HepG2 (cell line): ENCODE measurements at regions not wholly inside any gene's neighbourhood (a gene's known extent, or its start where the extent isn't known, plus 50 kb on each side); places are given as distances from the start of the nearest gene placed in this dataset.

Experiments used
- ATAC-seq: fragments of 200-7000 bp; cut with Tn5 transposase; 3 replicates; pipeline ENCODE4 v1.9.1; 2020; ENCODE audit warnings: mild to moderate bottlenecking, moderate library complexity
- BruUV-seq: library from RNA; stranded (reverse); fragments of 400-500 nt; replicated peaks from 2 replicates; lab custom pipeline; 2021; lab: Mats Ljungman, UMichigan
- CTCF ChIA-PET: fragments of 300-600 bp; formaldehyde crosslinking; extraction: SDS; loops from one replicate; lab custom pipeline; 2021; ENCODE audit warnings: low total read pairs, inconsistent platforms, low intra/inter-chr PET ratio; lab: Yijun Ruan, JAX
- POLR2A ChIA-PET: fragments of 350-600 bp; sonication (Branson Sonifier 250); formaldehyde crosslinking; loops from one replicate; lab custom pipeline; 2020; ENCODE audit warnings: antibody characterized with exemption, inconsistent platforms; lab: Yijun Ruan, JAX
- DNase-seq: peaks from one replicate; pipeline ENCODE4 v3.0.0-alpha.2; 2015; ENCODE audit warnings: low spot score
- FAIRE-seq: peaks from 3 replicates; lab custom pipeline; 2011; peaks lifted over from hg19 to GRCh38; lab: Jason Lieb, UNC
- H2AFZ ChIP-seq: one replicate; pipeline ENCODE4 v1.6.1; 2011; ENCODE audit warnings: low read length, inconsistent platforms
- H3K27ac ChIP-seq: fragments of 300-600 bp; 3 replicates; pipeline ENCODE4 v1.8.0; 2011; ENCODE audit warnings: mixed run types, mild to moderate bottlenecking, mixed read lengths, low read length, inconsistent platforms; ENCODE audit not compliant: insufficient read depth; ENCODE audit errors: extremely low read length
- H3K27me3 ChIP-seq, 2 experiments: fragments of 200-600 bp in 1 of 2; 2 replicates in 1 of 2; 3 replicates in 1 of 2; pipeline versions ENCODE4 v1.6.0 to v1.8.0; 2011; ENCODE audit warnings: low read length in 2 of 2, mild to moderate bottlenecking in 2 of 2, moderate library complexity in 2 of 2, inconsistent platforms in 1 of 2; ENCODE audit not compliant: insufficient read depth in 2 of 2, control insufficient read depth in 1 of 2
- H3K36me3 ChIP-seq, 2 experiments: fragments of 200-600 bp in 1 of 2; replicated peaks in 1 of 2; 2 replicates in 1 of 2; 3 replicates in 1 of 2; pipeline versions ENCODE4 v1.5.1 to v1.8.0; 2011; ENCODE audit warnings: low read length in 2 of 2, inconsistent platforms in 1 of 2; ENCODE audit not compliant: insufficient read depth in 2 of 2, control insufficient read depth in 1 of 2
- H3K4me1 ChIP-seq: 2 replicates; pipeline ENCODE4 v1.5.1; 2012; ENCODE audit warnings: low read length, inconsistent platforms; ENCODE audit not compliant: insufficient read depth
- H3K4me2 ChIP-seq: 2 replicates; pipeline ENCODE4 v1.6.0; 2011; ENCODE audit warnings: low read depth, low read length, inconsistent platforms
- H3K4me3 ChIP-seq, 3 experiments: fragments of 200-600 bp in 1 of 3; sonication (generic), shearing (Covaris generic) in 1 of 3; replicated peaks in 1 of 3; 2 replicates each; pipeline ENCODE4 v1.5.1; 2011 to 2016; ENCODE audit warnings: low read length in 3 of 3, inconsistent platforms in 2 of 3, low read depth in 2 of 3, mild to moderate bottlenecking in 2 of 3, control low read depth in 1 of 3, mixed read lengths in 1 of 3; ENCODE audit not compliant: insufficient read depth in 1 of 3
- H3K79me2 ChIP-seq: one replicate; pipeline ENCODE4 v1.6.1; 2011; ENCODE audit warnings: low read length, inconsistent platforms; ENCODE audit not compliant: insufficient read depth
- H3K9ac ChIP-seq: 2 replicates; pipeline ENCODE4 v1.6.0; 2011; ENCODE audit warnings: mild to moderate bottlenecking, low read depth, low read length, inconsistent platforms; ENCODE audit not compliant: insufficient read depth
- H3K9me3 ChIP-seq: 2 replicates; pipeline ENCODE4 v1.5.1; 2012; ENCODE audit warnings: mild to moderate bottlenecking, low read length
- H4K20me1 ChIP-seq: 2 replicates; pipeline ENCODE4 v1.6.0; 2011; ENCODE audit warnings: inconsistent platforms, mild to moderate bottlenecking, low read length, moderate library complexity; ENCODE audit not compliant: insufficient read depth
- FOSL1 ChIP-seq: sonication (generic); formaldehyde crosslinking; IDR thresholded peaks from 2 replicates; pipeline ENCODE4 v1.9.0; 2021; ENCODE audit warnings: missing genetic modification reagents, borderline replicate concordance
- GABPB1 ChIP-seq: IDR thresholded peaks from 2 replicates; pipeline ENCODE4 v1.6.1; 2016; ENCODE audit warnings: mild to moderate bottlenecking, missing genetic modification reagents, moderate library complexity, missing compliant biosample characterization
- GTF3A ChIP-seq: sonication (generic); formaldehyde crosslinking; conservative IDR thresholded peaks from 2 replicates; pipeline ENCODE4 v1.4.0; 2020; ENCODE audit warnings: mild to moderate bottlenecking, missing genetic modification reagents
- HOXA7 ChIP-seq: sonication (generic); formaldehyde crosslinking; IDR thresholded peaks from 2 replicates; pipeline ENCODE4 v1.8.1; 2022; ENCODE audit warnings: mild to moderate bottlenecking, missing genetic modification reagents, moderate library complexity
- MAF1 ChIP-seq: sonication (generic); formaldehyde crosslinking; IDR thresholded peaks from 2 replicates; pipeline ENCODE4 v1.5.0; 2020; ENCODE audit warnings: missing genetic modification reagents, borderline replicate concordance
- NCOA5 ChIP-seq: sonication (generic); formaldehyde crosslinking; IDR thresholded peaks from 2 replicates; pipeline ENCODE4 v1.4.0; 2020; ENCODE audit warnings: missing genetic modification reagents
- SMARCE1 ChIP-seq: fragments of 450-650 bp; IDR thresholded peaks from 2 replicates; pipeline ENCODE4 v1.6.1; 2017; ENCODE audit warnings: borderline replicate concordance
- TARDBP ChIP-seq: sonication (generic); formaldehyde crosslinking; IDR thresholded peaks from 2 replicates; pipeline ENCODE4 v1.8.0; 2022; ENCODE audit warnings: mild to moderate bottlenecking, missing genetic modification reagents
- ZFP37 ChIP-seq: sonication (generic); formaldehyde crosslinking; IDR thresholded peaks from 2 replicates; pipeline ENCODE4 v1.4.0; 2020; ENCODE audit warnings: missing genetic modification reagents, borderline replicate concordance
- ZNF225 ChIP-seq: sonication (generic); formaldehyde crosslinking; IDR thresholded peaks from 2 replicates; pipeline ENCODE4 v1.4.0; 2020; ENCODE audit warnings: mild to moderate bottlenecking, missing genetic modification reagents
- ZNF737 ChIP-seq: sonication (generic); formaldehyde crosslinking; IDR thresholded peaks from 2 replicates; pipeline ENCODE4 v1.5.0; 2020; ENCODE audit warnings: missing genetic modification reagents, mild to moderate bottlenecking, borderline replicate concordance
- ZSCAN22 ChIP-seq: sonication (generic); formaldehyde crosslinking; IDR thresholded peaks from 2 replicates; pipeline ENCODE4 v1.4.0; 2020; ENCODE audit warnings: mild to moderate bottlenecking, missing genetic modification reagents
- WGBS: methylation state at CpG from one replicate; pipeline ENCODE4 v1.1.6; 2017; ENCODE audit warnings: low lambda C conversion rate; 5-methylcytosine and 5-hydroxymethylcytosine counted together
- in situ Hi-C: cut with HindIII; loops from 2 replicates; pipeline ENCODE4 v1.10.0; 2017; ENCODE audit warnings: low pct_unique_long_range_greater_than_20kb; ENCODE audit not compliant: extremely low pct_ligation_motif_present
- intact Hi-C: fragments of 100-400 bp; cut with micrococcal nuclease; formaldehyde crosslinking; loops from one replicate; pipeline ENCODE4 v1.10.0; 2022; ENCODE audit not compliant: unreplicated experiment
- TF ChIP-seq, protein P1 (sequence below): sonication (generic); formaldehyde crosslinking; IDR thresholded peaks from 2 replicates; pipeline ENCODE4 v1.8.0; 2022; ENCODE audit warnings: mild to moderate bottlenecking, missing genetic modification reagents, moderate library complexity
- TF ChIP-seq, protein P2 (sequence below): sonication (generic); formaldehyde crosslinking; IDR thresholded peaks from 2 replicates; pipeline ENCODE4 v1.5.0; 2020; ENCODE audit warnings: mild to moderate bottlenecking, missing genetic modification reagents
- TF ChIP-seq, protein P3 (sequence below): sonication (generic); formaldehyde crosslinking; conservative IDR thresholded peaks from 2 replicates; pipeline ENCODE4 v1.8.0; 2022; ENCODE audit warnings: missing genetic modification reagents
- TF ChIP-seq, protein P4 (sequence below): sonication (generic); formaldehyde crosslinking; IDR thresholded peaks from 2 replicates; pipeline ENCODE4 v1.5.1; 2020; ENCODE audit warnings: missing genetic modification reagents, mild to moderate bottlenecking, borderline replicate concordance

DNA sequence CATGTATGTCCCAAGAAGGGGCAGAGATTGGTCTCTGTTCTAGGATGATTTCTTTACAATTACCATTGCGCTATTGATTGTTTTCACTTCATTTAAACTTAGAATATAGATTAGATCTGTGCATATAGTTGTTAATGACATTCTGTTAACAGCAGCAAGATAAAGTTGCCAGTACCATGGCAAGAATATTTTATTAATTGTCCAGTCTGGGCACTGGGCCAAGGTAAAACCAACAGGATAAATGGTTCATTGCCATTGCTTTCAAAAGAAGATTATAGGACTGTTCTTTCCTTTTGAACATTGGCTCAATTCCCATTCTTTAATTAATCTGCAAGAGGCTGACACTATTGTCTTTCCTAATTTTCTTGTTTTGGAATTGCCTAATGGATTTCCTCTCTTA is 592.4 kb downstream of the RFPL4B start:
- CTCF ChIA-PET: no interaction called here
- no peak for FAIRE-seq

DNA sequence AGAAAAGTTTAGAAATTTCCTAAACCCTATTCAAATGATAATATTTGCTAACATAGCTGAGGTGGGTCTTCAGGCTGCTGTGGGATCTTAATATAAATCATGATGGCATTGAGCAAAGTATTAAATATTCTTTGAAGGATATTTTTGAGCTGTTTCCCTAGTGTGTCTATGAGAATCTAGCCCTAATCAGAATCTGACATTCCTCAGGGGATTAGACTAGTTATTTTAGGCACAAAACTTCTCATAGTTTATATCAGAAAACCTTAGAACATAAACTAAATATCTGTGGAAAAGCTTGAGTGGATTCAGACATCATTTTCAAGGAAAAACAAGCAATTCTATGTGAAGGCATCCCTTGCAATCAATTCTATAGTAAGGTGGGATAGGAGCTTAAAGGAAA is 594.5 kb downstream of the RFPL4B start:
- intact Hi-C loops: no loop called here
- POLR2A ChIA-PET: no interaction called here
- no TSS peak for BruUV-seq
- no peak for FAIRE-seq
- CTCF ChIA-PET: no interaction called here
- ATAC-seq: no peak
- Histone ChIP-seq H3K79me2 (no peaks in the 10 kb centered on the region), H2AFZ (no peak overlapping the region), H3K27me3 (no peaks in the 10 kb centered on the region), H3K9ac (no peak overlapping the region), H3K4me2 (no peak overlapping the region), H3K27ac (no peak overlapping the region), H3K36me3 (no peaks in the 10 kb centered on the region), H3K4me1 (no peaks in the 10 kb centered on the region), H4K20me1 (no peaks in the 10 kb centered on the region), H3K9me3 (no peaks in the 10 kb centered on the region), H3K4me3 (no peak overlapping the region)
- in situ Hi-C loops: no loop called here
- DNase-seq: no peak
- TF ChIP-seq FOSL1 (CRISPR knock-in tag) (no peak), ZFP37 (CRISPR knock-in tag) (no peak), ZNF737 (CRISPR knock-in tag) (no peak), TARDBP (CRISPR knock-in tag) (no peak), SMARCE1 (no peak), ZSCAN22 (CRISPR knock-in tag) (no peak), ZNF225 (CRISPR knock-in tag) (no peak), MAF1 (CRISPR knock-in tag) (no peak), GABPB1 (CRISPR knock-in tag) (no peak)
- TF ChIP-seq, protein P1, sequence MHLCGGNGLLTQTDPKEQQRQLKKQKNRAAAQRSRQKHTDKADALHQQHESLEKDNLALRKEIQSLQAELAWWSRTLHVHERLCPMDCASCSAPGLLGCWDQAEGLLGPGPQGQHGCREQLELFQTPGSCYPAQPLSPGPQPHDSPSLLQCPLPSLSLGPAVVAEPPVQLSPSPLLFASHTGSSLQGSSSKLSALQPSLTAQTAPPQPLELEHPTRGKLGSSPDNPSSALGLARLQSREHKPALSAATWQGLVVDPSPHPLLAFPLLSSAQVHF (CRISPR knock-in tag): no peak
- TF ChIP-seq, protein P2, sequence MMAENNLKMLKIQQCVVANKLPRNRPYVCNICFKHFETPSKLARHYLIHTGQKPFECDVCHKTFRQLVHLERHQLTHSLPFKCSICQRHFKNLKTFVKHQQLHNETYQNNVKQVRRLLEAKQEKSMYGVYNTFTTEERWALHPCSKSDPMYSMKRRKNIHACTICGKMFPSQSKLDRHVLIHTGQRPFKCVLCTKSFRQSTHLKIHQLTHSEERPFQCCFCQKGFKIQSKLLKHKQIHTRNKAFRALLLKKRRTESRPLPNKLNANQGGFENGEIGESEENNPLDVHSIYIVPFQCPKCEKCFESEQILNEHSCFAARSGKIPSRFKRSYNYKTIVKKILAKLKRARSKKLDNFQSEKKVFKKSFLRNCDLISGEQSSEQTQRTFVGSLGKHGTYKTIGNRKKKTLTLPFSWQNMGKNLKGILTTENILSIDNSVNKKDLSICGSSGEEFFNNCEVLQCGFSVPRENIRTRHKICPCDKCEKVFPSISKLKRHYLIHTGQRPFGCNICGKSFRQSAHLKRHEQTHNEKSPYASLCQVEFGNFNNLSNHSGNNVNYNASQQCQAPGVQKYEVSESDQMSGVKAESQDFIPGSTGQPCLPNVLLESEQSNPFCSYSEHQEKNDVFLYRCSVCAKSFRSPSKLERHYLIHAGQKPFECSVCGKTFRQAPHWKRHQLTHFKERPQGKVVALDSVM (CRISPR knock-in tag): no peak
- TF ChIP-seq, protein P3, sequence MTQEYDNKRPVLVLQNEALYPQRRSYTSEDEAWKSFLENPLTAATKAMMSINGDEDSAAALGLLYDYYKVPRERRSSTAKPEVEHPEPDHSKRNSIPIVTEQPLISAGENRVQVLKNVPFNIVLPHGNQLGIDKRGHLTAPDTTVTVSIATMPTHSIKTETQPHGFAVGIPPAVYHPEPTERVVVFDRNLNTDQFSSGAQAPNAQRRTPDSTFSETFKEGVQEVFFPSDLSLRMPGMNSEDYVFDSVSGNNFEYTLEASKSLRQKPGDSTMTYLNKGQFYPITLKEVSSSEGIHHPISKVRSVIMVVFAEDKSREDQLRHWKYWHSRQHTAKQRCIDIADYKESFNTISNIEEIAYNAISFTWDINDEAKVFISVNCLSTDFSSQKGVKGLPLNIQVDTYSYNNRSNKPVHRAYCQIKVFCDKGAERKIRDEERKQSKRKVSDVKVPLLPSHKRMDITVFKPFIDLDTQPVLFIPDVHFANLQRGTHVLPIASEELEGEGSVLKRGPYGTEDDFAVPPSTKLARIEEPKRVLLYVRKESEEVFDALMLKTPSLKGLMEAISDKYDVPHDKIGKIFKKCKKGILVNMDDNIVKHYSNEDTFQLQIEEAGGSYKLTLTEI: no peak
- TF ChIP-seq, protein P4, sequence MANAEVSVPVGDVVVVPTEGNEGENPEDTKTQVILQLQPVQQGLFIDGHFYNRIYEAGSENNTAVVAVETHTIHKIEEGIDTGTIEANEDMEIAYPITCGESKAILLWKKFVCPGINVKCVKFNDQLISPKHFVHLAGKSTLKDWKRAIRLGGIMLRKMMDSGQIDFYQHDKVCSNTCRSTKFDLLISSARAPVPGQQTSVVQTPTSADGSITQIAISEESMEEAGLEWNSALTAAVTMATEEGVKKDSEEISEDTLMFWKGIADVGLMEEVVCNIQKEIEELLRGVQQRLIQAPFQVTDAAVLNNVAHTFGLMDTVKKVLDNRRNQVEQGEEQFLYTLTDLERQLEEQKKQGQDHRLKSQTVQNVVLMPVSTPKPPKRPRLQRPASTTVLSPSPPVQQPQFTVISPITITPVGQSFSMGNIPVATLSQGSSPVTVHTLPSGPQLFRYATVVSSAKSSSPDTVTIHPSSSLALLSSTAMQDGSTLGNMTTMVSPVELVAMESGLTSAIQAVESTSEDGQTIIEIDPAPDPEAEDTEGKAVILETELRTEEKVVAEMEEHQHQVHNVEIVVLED (CRISPR knock-in tag): no peak

More for the DNA sequence above, 592.4 kb downstream of the RFPL4B start:
- in situ Hi-C loops: no loop called here
- Histone ChIP-seq H3K9me3 (no peaks in the 10 kb centered on the region), H3K79me2 (no peaks in the 10 kb centered on the region), H3K36me3 (no peaks in the 10 kb centered on the region), H4K20me1 (no peaks in the 10 kb centered on the region), H3K4me3 (no peak overlapping the region), H3K27ac (no peak overlapping the region), H3K27me3 (no peaks in the 10 kb centered on the region), H2AFZ (no peak overlapping the region), H3K4me2 (no peak overlapping the region), H3K4me1 (no peaks in the 10 kb centered on the region), H3K9ac (no peak overlapping the region)
- no peak for ATAC-seq
- DNase-seq: no peak
- intact Hi-C loops: no loop called here
- WGBS: 60% methylated on average over 1 of the region's 1 CpG
- TF ChIP-seq NCOA5 (CRISPR knock-in tag) (no peak), HOXA7 (no peak), GTF3A (CRISPR knock-in tag) (no peak)
- POLR2A ChIA-PET: no interaction called here
- no TSS peak for BruUV-seq
